DND-41 (cell line): ENCODE measurements at regions not wholly inside any gene's neighbourhood (a gene's known extent, or its start where the extent isn't known, plus 50 kb on each side); places are given as distances from the start of the nearest gene placed in this dataset.

Source experiments
- CTCF ChIP-seq: IDR thresholded peaks from 2 replicates; pipeline ENCODE4 v1.5.1; 2012; ENCODE audit warnings: borderline replicate concordance, low read length, moderate library complexity, mild to moderate bottlenecking; ENCODE audit not compliant: poor library complexity, severe bottlenecking; ENCODE audit errors: extremely low read depth
- EZH2 ChIP-seq: IDR thresholded peaks from 3 replicates; pipeline ENCODE4 v1.6.1; 2012; ENCODE audit warnings: borderline replicate concordance, low read depth, mild to moderate bottlenecking, moderate library complexity, low read length, inconsistent platforms; ENCODE audit not compliant: severe bottlenecking

DNA sequence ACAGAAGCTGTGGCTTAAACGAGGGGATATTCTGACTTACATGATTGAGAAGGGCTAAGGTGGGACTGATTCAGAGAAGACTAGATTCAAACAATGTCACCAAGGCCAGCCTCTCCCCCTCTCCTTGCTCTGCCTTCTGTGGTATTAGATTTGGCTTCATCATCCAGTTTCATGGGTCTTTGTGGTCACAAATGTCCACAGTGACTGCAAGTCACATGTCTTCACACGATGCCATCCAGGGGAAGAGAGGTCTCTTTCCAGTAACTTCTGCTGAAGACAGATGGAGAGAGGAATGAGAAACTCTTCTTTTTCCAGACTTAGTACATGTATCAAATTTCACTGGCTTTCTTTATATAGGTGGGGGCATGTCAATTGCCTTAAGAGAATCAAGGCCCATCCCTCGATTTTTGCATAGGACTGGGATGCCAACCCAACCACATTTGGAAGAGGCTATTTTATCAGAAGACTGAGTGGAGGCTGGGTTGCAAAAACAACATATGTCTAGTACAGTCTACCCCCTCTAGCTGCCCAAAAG, 57.3 kb upstream of the HNF1B start:
- TF ChIP-seq CTCF (no peak), EZH2 (no peak)
